ENCODE measurements at regions not wholly inside any gene's neighbourhood (a gene's known extent, or its start where the extent isn't known, plus 50 kb on each side); places are given as distances from the start of the nearest gene placed in this dataset.

GRCh38 chr2:120892271-120892966 is 156.8 kb downstream of the GLI2 start:
- no peak for TF ChIP-seq CUX1 (IDR thresholded peaks at IDR 0.05; ENCODE audit: insufficient replicate concordance, low read depth, low read length)
- TF ChIP-seq USF1 (IDR thresholded peaks at IDR 0.05; ENCODE audit: borderline replicate concordance, extremely low read length, insufficient read depth, low read depth, low read length) = no peak
- TF ChIP-seq SIN3A (IDR thresholded peaks at IDR 0.05; ENCODE audit: low read depth, low read length) = no peak
- no peak for TF ChIP-seq RFX5 (IDR thresholded peaks at IDR 0.05; ENCODE audit: low read depth, low read length)
- no peak for TF ChIP-seq EZH2 (IDR thresholded peaks at IDR 0.05; ENCODE audit: borderline replicate concordance, control insufficient read depth, low read depth, low read length)
- TF ChIP-seq CTCF (IDR thresholded peaks at IDR 0.05 in 2 of 3, conservative IDR thresholded peaks at IDR 0.05 in 1 of 3; ENCODE audit: control insufficient read depth in 2 of 3, extremely low read depth in 1 of 3, insufficient read depth in 1 of 3, low read depth in 3 of 3, low read length in 3 of 3) = no peak
- TF ChIP-seq POLR2A (IDR thresholded peaks at IDR 0.05; ENCODE audit: low read depth, low read length) = no peak
- TF ChIP-seq ATF2 (IDR thresholded peaks at IDR 0.05; ENCODE audit: low read length) = no peak
- no peak for TF ChIP-seq HCFC1 (IDR thresholded peaks at IDR 0.05; ENCODE audit: low read length)
- no peak for TF ChIP-seq TCF7 (IDR thresholded peaks at IDR 0.05; ENCODE audit: borderline replicate concordance)
- TF ChIP-seq EP300 (IDR thresholded peaks at IDR 0.05; ENCODE audit: borderline replicate concordance in 1 of 2, control insufficient read depth in 1 of 2, low read depth in 2 of 2, low read length in 2 of 2) = no peak
- no peak for TF ChIP-seq KDM1A (IDR thresholded peaks at IDR 0.05; ENCODE audit: borderline replicate concordance)
- TF ChIP-seq E2F4 (IDR thresholded peaks at IDR 0.05; ENCODE audit: low read depth, low read length) = no peak
- no peak for TF ChIP-seq TCF3 (IDR thresholded peaks at IDR 0.05; ENCODE audit: borderline replicate concordance, insufficient read depth, low read depth, low read length)
